Femur (tissue), 1 donor: ENCODE measurements at regions not wholly inside any gene's neighbourhood (a gene's known extent, or its start where the extent isn't known, plus 50 kb on each side); places are given as distances from the start of the nearest gene placed in this dataset.
"Not testable (repeated sequence)": the region's sequence is repeated elsewhere in the genome, so short reads cannot be mapped to it uniquely, and the experiment has no call there.

ENCODE experiments used
- DNase-seq: peaks from one replicate; pipeline ENCODE4 v3.0.0-alpha.2; 2017

DNA sequence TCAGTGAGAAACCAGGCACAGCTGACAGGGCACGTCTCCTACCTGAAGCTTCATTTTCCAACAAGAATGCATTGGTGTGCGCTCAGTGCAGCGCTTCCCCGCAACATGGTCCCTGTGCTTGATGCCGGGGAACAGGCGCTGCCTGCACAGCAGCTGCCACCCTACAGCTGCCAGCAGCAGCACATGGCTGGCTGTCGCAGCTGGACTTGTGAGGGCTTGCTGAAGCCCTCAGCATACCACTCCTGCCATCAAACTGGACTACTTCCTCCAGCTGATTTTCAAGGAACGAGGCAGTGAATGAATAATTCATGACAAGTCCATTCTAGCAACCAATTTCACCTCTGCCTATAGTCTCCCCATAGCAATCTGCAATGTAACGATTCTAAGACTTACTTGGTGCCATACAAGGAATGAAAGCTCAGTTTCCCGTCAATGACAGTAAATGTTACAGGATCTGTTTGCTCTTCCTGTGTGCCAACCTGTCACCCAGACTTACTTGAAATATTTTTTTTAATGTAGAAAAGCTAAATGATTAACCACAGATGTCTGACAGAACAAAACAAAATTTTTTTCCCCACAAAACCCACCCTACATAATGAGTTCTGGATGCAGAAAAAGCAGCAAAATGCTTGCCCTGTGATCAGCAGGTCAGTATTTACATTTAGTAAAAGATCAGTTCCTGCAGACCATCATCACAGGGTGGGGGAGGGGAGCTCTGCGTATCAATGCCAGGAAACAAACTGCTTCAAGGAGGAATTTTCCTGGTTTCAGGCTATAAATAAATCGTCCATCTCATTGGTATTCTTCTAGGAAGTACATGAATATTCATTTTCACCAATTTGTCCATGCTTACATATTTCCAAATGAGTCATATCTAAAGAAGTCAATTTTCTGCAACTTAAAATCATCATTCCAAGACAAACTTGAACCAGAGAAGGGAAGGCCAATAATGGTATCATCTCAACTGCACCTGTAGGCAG is 140.6 kb downstream of the ALOX5 start:
- DNase-seq, result peak; percentile 60

DNA sequence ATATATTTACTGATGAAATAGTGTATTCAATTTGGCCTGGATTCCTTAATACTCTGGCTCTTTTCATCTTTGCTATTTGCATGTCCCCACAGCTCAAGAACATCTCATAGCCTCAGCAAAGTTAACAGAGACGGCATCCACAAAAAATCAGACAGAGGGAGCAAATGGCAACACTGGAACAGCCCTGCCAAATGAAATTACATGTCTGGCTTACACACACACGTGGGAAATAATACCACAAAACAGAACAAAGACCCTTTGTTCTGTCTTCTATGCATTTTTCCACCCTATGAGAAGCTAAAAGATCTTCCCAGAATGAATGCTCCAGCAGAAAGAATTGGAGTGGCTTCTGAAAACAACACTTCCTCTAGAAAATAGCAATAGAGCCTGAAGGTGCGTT is 139.5 kb downstream of the ALOX5 start:
- no peak for DNase-seq

- not testable (repeated sequence) for DNase-seq
These were observed 137.9 kb downstream of the ALOX5 start for GRCh38 chr10:45511926-45512325.

- DNase-seq, result no peak
These were observed 135.5 kb downstream of the ALOX5 start for GRCh38 chr10:45509491-45509890.

GRCh38 chr10:45505311-45505710 is 131.3 kb downstream of the ALOX5 start:
- no peak for DNase-seq

- DNase-seq, result no peak
These were observed 128.4 kb downstream of the ALOX5 start for GRCh38 chr10:45502458-45502857.

GRCh38 chr10:45501791-45502190 is 127.8 kb downstream of the ALOX5 start:
- DNase-seq, result no peak

GRCh38 chr10:45500798-45501197 is 126.8 kb downstream of the ALOX5 start:
- no peak for DNase-seq

- no peak for DNase-seq
These were observed 126.3 kb downstream of the ALOX5 start for GRCh38 chr10:45500304-45500703.

GRCh38 chr10:45495438-45496152 is 121.6 kb downstream of the ALOX5 start:
- DNase-seq, result no peak
